HFF-Myc (cell line): ENCODE measurements at regions not wholly inside any gene's neighbourhood (a gene's known extent, or its start where the extent isn't known, plus 50 kb on each side); places are given as distances from the start of the nearest gene placed in this dataset.

Source experiments
- DNase-seq: peaks from one replicate; pipeline ENCODE4 v3.0.0-alpha.2; 2011; ENCODE audit warnings: low read depth; ENCODE audit errors: extremely low read depth
- H3K4me3 ChIP-seq: replicated peaks from 2 replicates; pipeline ENCODE4 v1.5.1; 2011; ENCODE audit warnings: low read depth, mild to moderate bottlenecking, control low read depth, low read length
- CTCF ChIP-seq: IDR thresholded peaks from 2 replicates; pipeline ENCODE4 v1.5.1; 2012; ENCODE audit warnings: mild to moderate bottlenecking, low read depth, low read length, control low read depth; ENCODE audit errors: missing control alignments

- no peak for DNase-seq
- no peak overlapping the region for H3K4me3 ChIP-seq
- no peak for TF ChIP-seq CTCF
These were observed 294.6 kb downstream of the RPLP1 start for GRCh38 chr15:69747193-69747592.

GRCh38 chr15:69748131-69748530, 295.5 kb downstream of the RPLP1 start:
- no peak for DNase-seq

GRCh38 chr15:69748576-69749185, 296.1 kb downstream of the RPLP1 start:
- no peak for DNase-seq
- no peak for TF ChIP-seq CTCF
- H3K4me3 ChIP-seq, result no peak overlapping the region

More at GRCh38 chr15:69748131-69748530, 295.5 kb downstream of the RPLP1 start:
- H3K4me3 ChIP-seq, result no peak overlapping the region
- TF ChIP-seq CTCF, result no peak

- no peak for TF ChIP-seq CTCF
- H3K4me3 ChIP-seq, result no peak overlapping the region
- no peak for DNase-seq
These were observed 296.7 kb downstream of the RPLP1 start for GRCh38 chr15:69749274-69749673.

GRCh38 chr15:69749797-69750196, 297.2 kb downstream of the RPLP1 start:
- DNase-seq, result no peak
- TF ChIP-seq CTCF, result peak; percentile 19
- H3K4me3 ChIP-seq, result no peak overlapping the region

- H3K4me3 ChIP-seq, result no peak overlapping the region
- TF ChIP-seq CTCF, result no peak
- no peak for DNase-seq
These were observed 297.6 kb downstream of the RPLP1 start for GRCh38 chr15:69750253-69750652.

GRCh38 chr15:69751147-69751546, 298.5 kb downstream of the RPLP1 start:
- no peak for TF ChIP-seq CTCF
- DNase-seq, result no peak

More at GRCh38 chr15:69751147-69751546, 298.5 kb downstream of the RPLP1 start:
- no peak overlapping the region for H3K4me3 ChIP-seq
